ENCODE measurements at regions not wholly inside any gene's neighbourhood (a gene's known extent, or its start where the extent isn't known, plus 50 kb on each side); places are given as distances from the start of the nearest gene placed in this dataset.

DNA sequence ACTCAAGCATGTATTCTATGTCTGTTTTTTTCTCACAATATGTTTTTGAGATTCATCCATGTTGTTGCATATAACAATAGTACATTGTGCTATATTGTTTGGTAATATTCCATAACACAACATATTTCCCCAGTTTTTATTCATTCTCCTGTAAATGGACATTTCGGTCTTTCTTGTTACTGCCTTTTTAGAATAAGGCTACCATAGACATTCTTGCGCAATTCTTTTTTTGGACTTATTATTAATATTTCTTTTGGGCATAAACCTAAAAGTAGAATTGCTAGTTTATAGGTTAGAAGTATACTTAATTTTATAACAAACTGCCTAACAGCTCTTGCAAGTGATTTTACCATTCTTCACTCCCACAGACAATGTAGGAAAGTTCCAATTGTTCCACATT lies 573.0 kb downstream of the ADGRL2 start:
- TF ChIP-seq MYC (IDR thresholded peaks at IDR 0.05; ENCODE audit: low read depth, low read length): no peak
- TF ChIP-seq, protein P1, sequence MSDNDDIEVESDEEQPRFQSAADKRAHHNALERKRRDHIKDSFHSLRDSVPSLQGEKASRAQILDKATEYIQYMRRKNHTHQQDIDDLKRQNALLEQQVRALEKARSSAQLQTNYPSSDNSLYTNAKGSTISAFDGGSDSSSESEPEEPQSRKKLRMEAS (IDR thresholded peaks at IDR 0.05; ENCODE audit: low read depth, low read length): no peak

All from NB4 (cell line).